DOHH2 (cell line): ENCODE measurements at regions not wholly inside any gene's neighbourhood (a gene's known extent, or its start where the extent isn't known, plus 50 kb on each side); places are given as distances from the start of the nearest gene placed in this dataset.

Source experiments
- H3F3A ChIP-seq: fragments of 200-600 bp; sonication (generic), shearing (Covaris generic); 2 replicates; pipeline ENCODE4 v1.6.0; 2016; ENCODE audit warnings: antibody characterized with exemption, mild to moderate bottlenecking; ENCODE audit not compliant: control insufficient read depth, insufficient read depth
- H3K27ac ChIP-seq: fragments of 200-600 bp; sonication (generic); 2 replicates; pipeline ENCODE4 v1.5.1; 2014; ENCODE audit warnings: low read depth, mild to moderate bottlenecking, low read length, moderate library complexity
- H3K27me3 ChIP-seq: fragments of 200-600 bp; sonication (generic); 2 replicates; pipeline ENCODE4 v1.6.1; 2014; ENCODE audit warnings: mild to moderate bottlenecking, low read length, mixed read lengths; ENCODE audit not compliant: control insufficient read depth
- H3K36me3 ChIP-seq: fragments of 200-600 bp; sonication (generic); 2 replicates; pipeline ENCODE4 v1.6.1; 2014; ENCODE audit warnings: mild to moderate bottlenecking, low read length, moderate library complexity, mixed read lengths; ENCODE audit not compliant: control insufficient read depth
- H3K4me1 ChIP-seq: fragments of 200-600 bp; sonication (generic); 2 replicates; pipeline ENCODE4 v1.6.1; 2014; ENCODE audit warnings: mild to moderate bottlenecking, low read length, mixed read lengths; ENCODE audit not compliant: control insufficient read depth
- H3K4me2 ChIP-seq: fragments of 200-600 bp; sonication (generic); 2 replicates; pipeline ENCODE4 v1.6.0; 2014; ENCODE audit warnings: mild to moderate bottlenecking, low read length, moderate library complexity
- H3K4me3 ChIP-seq: fragments of 200-600 bp; sonication (generic); 2 replicates; pipeline ENCODE4 v1.5.1; 2014; ENCODE audit warnings: mild to moderate bottlenecking, low read length, mixed read lengths
- H3K79me2 ChIP-seq: fragments of 200-600 bp; sonication (generic); 2 replicates; pipeline ENCODE4 v1.6.1; 2014; ENCODE audit warnings: mild to moderate bottlenecking, low read length, mixed read lengths; ENCODE audit not compliant: control insufficient read depth
- H3K9me2 ChIP-seq: fragments of 200-600 bp; sonication (generic); replicated peaks from 2 replicates; pipeline ENCODE4 v1.6.1; 2014; ENCODE audit warnings: mild to moderate bottlenecking, low read length, mixed read lengths; ENCODE audit not compliant: control insufficient read depth
- H3K9me3 ChIP-seq: fragments of 200-600 bp; sonication (generic); 2 replicates; pipeline ENCODE4 v1.6.1; 2014; ENCODE audit warnings: antibody characterized with exemption, low read length, mixed read lengths; ENCODE audit not compliant: control insufficient read depth, insufficient read depth
- H4K20me1 ChIP-seq: fragments of 200-600 bp; sonication (generic); 2 replicates; pipeline ENCODE4 v1.6.0; 2014; ENCODE audit warnings: low read depth, mild to moderate bottlenecking, antibody characterized with exemption, low read length, moderate library complexity; ENCODE audit not compliant: control insufficient read depth, insufficient read depth
- CTCF ChIP-seq: fragments of 200-600 bp; sonication (generic); IDR thresholded peaks from one replicate; pipeline ENCODE4 v1.5.1; 2014; ENCODE audit warnings: antibody characterized with exemption, mild to moderate bottlenecking, low read depth, low read length; ENCODE audit not compliant: poor library complexity, severe bottlenecking
- EZH2phosphoT487 ChIP-seq: fragments of 200-600 bp; sonication (generic); IDR thresholded peaks from 2 replicates; pipeline ENCODE4 v1.6.1; 2017; ENCODE audit warnings: borderline replicate concordance, mild to moderate bottlenecking, antibody characterized with exemption, low read length, moderate library complexity, mixed read lengths

GRCh38 chr12:43113135-43113534, 438.9 kb downstream of the ADAMTS20 start:
- TF ChIP-seq EZH2phosphoT487 (no peak), CTCF (peak; percentile 17)
- H3K4me1 ChIP-seq = peaks cover 36% of the 10 kb centered on the region
- no peak overlapping the region for H3K4me3 ChIP-seq
- no peaks in the 10 kb centered on the region for H4K20me1 ChIP-seq
- H3K9me3 ChIP-seq = no peaks in the 10 kb centered on the region
- H3F3A ChIP-seq = no peaks in the 10 kb centered on the region
- peak overlapping the region; percentile 32; the same call in 1 of the 2 replicates for H3K4me2 ChIP-seq
- no peaks in the 10 kb centered on the region for H3K79me2 ChIP-seq
- H3K9me2 ChIP-seq = no peaks in the 10 kb centered on the region
- no peak overlapping the region for H3K27ac ChIP-seq
- H3K27me3 ChIP-seq = no peaks in the 10 kb centered on the region
- H3K36me3 ChIP-seq = no peaks in the 10 kb centered on the region

GRCh38 chr12:43112101-43112920, 439.7 kb downstream of the ADAMTS20 start:
- no peak for TF ChIP-seq CTCF
- TF ChIP-seq EZH2phosphoT487 = no peak
- Histone ChIP-seq H3K4me1 (peaks cover 36% of the 10 kb centered on the region), H3K9me3 (no peaks in the 10 kb centered on the region), H3K79me2 (no peaks in the 10 kb centered on the region), H3F3A (no peaks in the 10 kb centered on the region), H3K36me3 (no peaks in the 10 kb centered on the region), H3K9me2 (no peaks in the 10 kb centered on the region), H3K4me2 (peak overlapping the region; percentile 45), H4K20me1 (no peaks in the 10 kb centered on the region), H3K4me3 (peak overlapping the region; percentile 12; the same call in 1 of the 2 replicates), H3K27me3 (no peaks in the 10 kb centered on the region), H3K27ac (peak overlapping the region; percentile 11; the same call in 1 of the 2 replicates)

- H3K9me2 ChIP-seq = no peaks in the 10 kb centered on the region
- no peaks in the 10 kb centered on the region for H3F3A ChIP-seq
- no peaks in the 10 kb centered on the region for H3K79me2 ChIP-seq
- peak overlapping the region; percentile 45 for H3K4me2 ChIP-seq
- no peaks in the 10 kb centered on the region for H4K20me1 ChIP-seq
- H3K4me1 ChIP-seq = peaks cover 36% of the 10 kb centered on the region
- H3K36me3 ChIP-seq = no peaks in the 10 kb centered on the region
- no peak for TF ChIP-seq EZH2phosphoT487
- no peak for TF ChIP-seq CTCF
- H3K4me3 ChIP-seq = peak overlapping the region; percentile 12; the same call in 1 of the 2 replicates
- H3K9me3 ChIP-seq = no peaks in the 10 kb centered on the region
- peak overlapping the region; percentile 11; the same call in 1 of the 2 replicates for H3K27ac ChIP-seq
- H3K27me3 ChIP-seq = no peaks in the 10 kb centered on the region
Measured at GRCh38 chr12:43111608-43112007, 440.4 kb downstream of the ADAMTS20 start.
